VCaP (cell line): ENCODE measurements at regions not wholly inside any gene's neighbourhood (a gene's known extent, or its start where the extent isn't known, plus 50 kb on each side); places are given as distances from the start of the nearest gene placed in this dataset.

ENCODE experiments used
- H3K27ac ChIP-seq: fragments of 450-650 bp; 2 replicates; pipeline ENCODE4 v1.5.1; 2017
- TF ChIP-seq, protein P1 (sequence below): fragments of 450-650 bp; conservative IDR thresholded peaks from 2 replicates; pipeline ENCODE4 v1.5.1; 2017; ENCODE audit warnings: mild to moderate bottlenecking, moderate library complexity

DNA sequence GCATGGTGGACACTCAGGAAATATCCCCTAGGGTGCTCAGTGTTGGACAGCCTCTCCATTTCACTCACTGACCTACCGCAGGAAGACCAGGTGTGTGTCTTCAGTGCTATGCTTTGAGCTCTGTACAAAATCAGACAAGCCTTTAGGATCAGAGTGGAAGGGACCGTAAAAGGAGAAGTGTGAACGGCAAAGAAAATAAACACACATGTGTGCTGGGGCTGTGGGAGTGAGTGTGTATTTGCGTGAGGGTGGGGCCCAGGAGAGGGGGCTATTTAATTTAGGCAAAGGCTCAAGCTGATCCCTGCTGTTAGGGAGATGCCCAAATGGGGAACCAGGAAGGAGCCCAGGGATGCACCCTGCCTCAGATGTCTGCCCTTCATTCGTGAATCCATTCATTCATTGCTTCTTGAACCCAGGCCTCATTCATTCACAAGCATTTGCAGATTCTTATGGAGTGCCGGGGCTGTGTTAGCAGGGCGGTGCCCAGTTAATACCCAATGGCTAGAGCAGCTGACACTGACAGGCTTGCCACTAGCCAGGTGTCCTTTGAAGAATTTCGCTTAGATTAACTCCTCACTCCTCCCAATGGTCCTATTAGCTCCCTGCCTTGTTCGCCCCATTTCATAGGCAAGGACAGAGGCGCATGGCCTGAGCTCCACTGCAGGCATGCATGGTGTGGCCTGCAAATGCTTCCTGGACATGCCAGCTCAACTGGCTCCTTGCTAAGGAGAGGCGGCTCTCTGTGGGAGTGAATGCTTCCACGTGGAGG lies 296.7 kb upstream of the FOXF1 start:
- TF ChIP-seq, protein P1, sequence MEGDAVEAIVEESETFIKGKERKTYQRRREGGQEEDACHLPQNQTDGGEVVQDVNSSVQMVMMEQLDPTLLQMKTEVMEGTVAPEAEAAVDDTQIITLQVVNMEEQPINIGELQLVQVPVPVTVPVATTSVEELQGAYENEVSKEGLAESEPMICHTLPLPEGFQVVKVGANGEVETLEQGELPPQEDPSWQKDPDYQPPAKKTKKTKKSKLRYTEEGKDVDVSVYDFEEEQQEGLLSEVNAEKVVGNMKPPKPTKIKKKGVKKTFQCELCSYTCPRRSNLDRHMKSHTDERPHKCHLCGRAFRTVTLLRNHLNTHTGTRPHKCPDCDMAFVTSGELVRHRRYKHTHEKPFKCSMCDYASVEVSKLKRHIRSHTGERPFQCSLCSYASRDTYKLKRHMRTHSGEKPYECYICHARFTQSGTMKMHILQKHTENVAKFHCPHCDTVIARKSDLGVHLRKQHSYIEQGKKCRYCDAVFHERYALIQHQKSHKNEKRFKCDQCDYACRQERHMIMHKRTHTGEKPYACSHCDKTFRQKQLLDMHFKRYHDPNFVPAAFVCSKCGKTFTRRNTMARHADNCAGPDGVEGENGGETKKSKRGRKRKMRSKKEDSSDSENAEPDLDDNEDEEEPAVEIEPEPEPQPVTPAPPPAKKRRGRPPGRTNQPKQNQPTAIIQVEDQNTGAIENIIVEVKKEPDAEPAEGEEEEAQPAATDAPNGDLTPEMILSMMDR, result no peak

DNA sequence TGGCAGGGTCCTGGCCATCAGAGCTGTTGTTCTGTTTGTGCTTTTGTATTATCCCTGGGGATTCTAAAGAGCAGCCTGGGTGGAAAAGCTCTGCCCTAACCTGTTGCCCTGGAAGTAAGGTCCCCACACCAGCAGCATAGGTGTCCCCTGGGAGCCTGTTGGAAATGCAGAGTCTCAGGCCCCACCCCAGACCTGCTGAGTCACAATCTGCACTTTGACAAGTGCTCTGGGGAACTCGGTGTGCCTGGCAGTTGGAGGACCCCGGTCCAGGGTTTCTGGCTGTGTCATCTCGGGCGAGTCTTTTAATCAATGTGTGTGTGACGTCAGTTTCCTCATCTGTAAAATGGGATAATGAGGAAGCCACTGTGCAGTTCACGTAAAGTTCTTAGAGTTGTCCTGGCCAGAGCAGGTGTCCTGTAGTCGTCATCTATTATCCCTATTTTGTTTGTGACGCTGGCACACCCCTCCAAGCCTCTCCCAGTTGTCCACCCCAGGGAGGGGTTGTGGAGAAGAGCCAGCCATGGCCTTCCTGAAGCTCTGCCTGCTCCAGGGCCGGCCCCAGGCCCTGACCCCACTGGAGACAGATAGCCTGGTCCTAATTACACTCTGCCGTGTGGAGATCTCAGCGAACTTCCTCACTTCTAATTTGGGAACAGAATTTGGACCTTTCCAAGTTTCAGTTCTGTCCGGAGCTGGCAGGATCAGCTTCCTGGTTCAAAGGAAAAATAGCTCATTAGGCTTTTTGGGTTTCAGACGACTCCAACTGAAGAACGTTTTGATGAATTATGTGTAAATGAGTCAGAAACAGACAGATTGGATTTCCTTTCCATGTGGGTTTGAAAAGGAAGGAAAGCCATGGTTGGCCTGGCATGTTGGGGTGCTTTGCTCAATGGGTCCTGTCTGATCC lies 295.7 kb upstream of the FOXF1 start:
- H3K27ac ChIP-seq, result no peak overlapping the region
- TF ChIP-seq, protein P1, result no peak

More for the DNA sequence above, 296.7 kb upstream of the FOXF1 start:
- no peak overlapping the region for H3K27ac ChIP-seq

DNA sequence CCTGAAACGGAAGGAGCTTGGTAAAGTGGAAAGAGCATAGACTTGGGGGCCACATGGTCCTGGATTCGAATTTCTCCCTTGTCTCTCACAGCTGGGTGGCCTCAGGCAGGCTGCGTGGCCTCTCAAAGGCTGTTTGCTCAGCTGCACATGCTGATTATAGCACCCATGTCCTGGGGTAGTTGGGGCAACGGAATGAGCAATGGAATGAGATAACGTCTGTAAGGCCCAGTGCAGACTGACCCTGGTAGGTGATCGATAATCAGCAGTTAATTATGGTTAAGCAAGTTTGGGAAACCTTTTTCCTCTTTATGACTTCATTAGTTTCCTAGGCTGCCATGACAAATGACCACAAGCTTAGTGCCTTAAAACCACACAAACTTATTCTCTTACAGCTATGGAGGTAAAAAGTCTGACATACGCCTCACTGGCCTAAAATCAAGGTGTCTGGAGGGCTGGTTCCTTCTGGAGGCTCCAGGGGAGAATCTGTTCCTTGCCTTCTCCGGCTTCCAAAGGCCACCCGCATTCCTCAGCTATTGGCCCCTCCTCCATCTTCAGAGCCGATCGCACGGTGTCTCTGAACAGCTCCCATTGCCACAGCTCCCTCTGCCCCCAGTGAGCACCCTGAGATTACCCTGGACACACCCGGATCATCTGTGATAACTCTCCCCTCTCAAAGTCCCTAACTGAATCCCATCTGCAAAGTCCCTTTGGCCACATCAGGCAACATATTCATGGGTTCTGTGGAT lies 294.9 kb upstream of the FOXF1 start:
- H3K27ac ChIP-seq, result no peak overlapping the region
- TF ChIP-seq, protein P1, result no peak

DNA sequence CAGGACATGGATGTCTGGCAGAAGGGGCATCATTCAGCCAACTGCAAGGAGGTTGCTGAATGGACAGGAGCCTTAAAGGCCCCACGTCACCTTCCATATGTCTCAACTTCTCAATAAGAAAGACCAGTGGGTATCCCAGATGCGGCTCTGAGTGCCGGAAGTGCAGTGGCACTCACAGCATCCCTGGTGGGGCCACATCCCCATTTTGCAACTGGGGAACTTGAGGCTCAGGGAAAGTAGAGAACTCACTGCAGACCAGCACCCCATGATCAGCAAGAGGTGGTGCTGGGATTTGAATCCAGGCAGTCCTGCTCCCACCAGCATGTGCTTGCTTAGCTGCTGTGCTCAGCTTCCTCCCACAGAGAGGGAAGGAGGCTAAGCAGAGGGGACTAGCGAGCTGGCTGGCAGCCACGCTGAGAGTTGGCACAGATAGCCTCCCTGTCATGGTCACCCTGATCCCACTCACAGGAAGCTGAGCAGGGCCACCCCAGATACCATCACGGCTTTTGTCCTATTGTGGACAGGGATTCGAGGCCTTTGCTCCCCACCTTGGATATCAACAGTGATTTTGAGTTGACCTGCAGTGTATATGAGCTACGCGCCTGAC lies 294.2 kb upstream of the FOXF1 start:
- TF ChIP-seq, protein P1, result no peak
- H3K27ac ChIP-seq, result no peak overlapping the region

DNA sequence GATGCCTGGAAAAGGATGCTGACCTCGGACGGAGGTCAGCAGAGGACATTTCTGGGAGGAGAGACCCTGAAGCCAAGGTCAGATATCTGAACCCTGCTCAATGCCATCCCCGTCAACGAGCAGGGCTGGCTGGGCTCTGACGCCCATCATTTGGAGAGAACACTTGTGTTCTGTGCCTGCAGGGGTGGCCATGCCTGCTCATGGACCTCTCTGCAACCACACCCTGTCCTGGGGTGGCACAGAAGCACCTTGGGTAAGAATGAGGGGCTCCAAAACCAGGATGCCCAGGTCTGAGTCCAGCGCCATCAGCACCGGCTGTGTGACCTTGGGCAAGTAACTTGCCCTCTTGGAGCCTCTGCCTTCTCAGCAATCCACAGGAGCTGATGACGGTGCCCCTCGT lies 293.7 kb upstream of the FOXF1 start:
- H3K27ac ChIP-seq, result no peak overlapping the region
- TF ChIP-seq, protein P1, result no peak

DNA sequence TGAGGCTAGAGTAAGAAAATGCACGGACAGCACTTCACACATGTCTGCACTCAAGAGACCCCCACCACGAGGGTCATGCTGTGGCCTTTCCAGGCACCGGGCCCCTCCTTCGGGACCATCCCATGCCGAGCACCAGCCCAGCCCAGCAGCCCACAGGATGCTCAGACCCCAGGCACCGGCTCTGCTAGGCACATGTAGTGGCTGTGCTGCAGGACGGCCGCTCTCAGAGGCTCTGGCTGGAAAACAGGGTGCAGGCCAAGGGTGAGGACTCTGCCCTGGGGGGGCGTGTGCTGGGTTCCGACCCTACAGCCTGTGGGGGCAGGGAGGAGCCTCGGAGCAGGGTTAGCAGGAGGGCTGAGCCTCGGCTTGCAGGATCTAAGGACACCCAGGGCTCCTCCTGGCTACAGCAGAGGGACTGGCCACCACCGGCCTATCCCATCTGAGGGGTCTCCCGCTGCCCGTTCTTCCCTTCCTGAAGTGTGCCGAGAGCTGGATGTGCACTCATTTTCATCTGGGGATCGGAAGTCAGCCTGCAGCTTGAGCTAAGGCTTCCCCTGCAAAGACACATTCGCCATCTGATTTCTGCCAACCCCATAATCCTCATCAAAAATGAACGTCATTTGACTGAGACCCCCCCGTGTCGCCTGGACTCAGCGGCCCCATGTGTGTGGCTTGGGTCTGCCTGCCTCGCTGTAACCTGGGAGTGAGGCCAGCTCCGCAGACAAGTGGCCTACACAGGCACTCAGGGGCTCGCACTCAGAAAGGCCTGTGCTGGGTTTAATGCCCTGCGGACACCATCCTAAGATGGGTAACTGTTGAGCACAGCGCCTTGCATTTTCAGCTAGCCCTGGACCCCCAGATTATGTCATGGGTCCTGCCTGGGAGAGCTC lies 293.1 kb upstream of the FOXF1 start:
- no peak overlapping the region for H3K27ac ChIP-seq
- TF ChIP-seq, protein P1, result no peak
